OCI-LY1 (cell line): ENCODE measurements at regions not wholly inside any gene's neighbourhood (a gene's known extent, or its start where the extent isn't known, plus 50 kb on each side); places are given as distances from the start of the nearest gene placed in this dataset.
"Not testable (repeated sequence)": the region's sequence is repeated elsewhere in the genome, so short reads cannot be mapped to it uniquely, and the experiment has no call there.

Experiments used
- H2AFZ ChIP-seq: fragments of 200-600 bp; sonication (generic), shearing (Covaris generic); 2 replicates; pipeline ENCODE4 v1.6.0; 2014; ENCODE audit warnings: antibody characterized with exemption, mild to moderate bottlenecking, low read length
- H3F3A ChIP-seq: fragments of 200-600 bp; sonication (generic), shearing (Covaris generic); 2 replicates; pipeline ENCODE4 v1.6.0; 2014; ENCODE audit warnings: mild to moderate bottlenecking, antibody characterized with exemption, low read length, moderate library complexity; ENCODE audit not compliant: insufficient read depth
- H3K27ac ChIP-seq: fragments of 200-600 bp; sonication (generic); 2 replicates; pipeline ENCODE4 v1.5.1; 2014; ENCODE audit warnings: low read length, mixed run types, mild to moderate bottlenecking, low read depth; ENCODE audit not compliant: poor library complexity, severe bottlenecking
- H3K27me3 ChIP-seq: fragments of 200-600 bp; sonication (generic); 2 replicates; pipeline ENCODE4 v1.6.0; 2014; ENCODE audit warnings: antibody characterized with exemption, mild to moderate bottlenecking, low read length, moderate library complexity; ENCODE audit not compliant: insufficient read depth
- H3K36me3 ChIP-seq: fragments of 200-600 bp; sonication (generic); 2 replicates; pipeline ENCODE4 v1.6.1; 2014; ENCODE audit warnings: mild to moderate bottlenecking, antibody characterized with exemption, low read length, moderate library complexity, mixed read lengths; ENCODE audit not compliant: insufficient read depth
- H3K4me1 ChIP-seq: fragments of 200-600 bp; sonication (generic); 2 replicates; pipeline ENCODE4 v1.5.1; 2014; ENCODE audit warnings: mild to moderate bottlenecking, low read length, moderate library complexity; ENCODE audit not compliant: insufficient read depth, severe bottlenecking
- H3K4me2 ChIP-seq: fragments of 200-600 bp; sonication (generic), shearing (Covaris generic); 2 replicates; pipeline ENCODE4 v1.6.1; 2014; ENCODE audit warnings: low read length
- H3K4me3 ChIP-seq: fragments of 200-600 bp; sonication (generic); 2 replicates; pipeline ENCODE4 v1.5.1; 2014; ENCODE audit warnings: low read length, low read depth, mild to moderate bottlenecking, mixed read lengths; ENCODE audit not compliant: poor library complexity, severe bottlenecking
- H3K79me2 ChIP-seq: fragments of 200-600 bp; shearing (Covaris generic); 2 replicates; pipeline ENCODE4 v1.6.1; 2016; ENCODE audit warnings: mixed run types, low read length, mixed read lengths; ENCODE audit not compliant: insufficient read depth
- H3K9ac ChIP-seq: fragments of 200-600 bp; sonication (generic), shearing (Covaris generic); 2 replicates; pipeline ENCODE4 v1.6.1; 2014; ENCODE audit warnings: mild to moderate bottlenecking, low read length, mixed read lengths
- H3K9me2 ChIP-seq: fragments of 200-600 bp; sonication (generic), shearing (Covaris generic); 2 replicates; pipeline ENCODE4 v1.6.1; 2014; ENCODE audit warnings: low read depth, mild to moderate bottlenecking, low read length, mixed read lengths
- H3K9me3 ChIP-seq: fragments of 200-600 bp; shearing (Covaris generic); 2 replicates; pipeline ENCODE4 v1.6.1; 2014; ENCODE audit warnings: low read length, mixed read lengths
- H4K20me1 ChIP-seq: fragments of 200-600 bp; sonication (generic), shearing (Covaris generic); 2 replicates; pipeline ENCODE4 v1.6.0; 2016; ENCODE audit warnings: mild to moderate bottlenecking, low read length; ENCODE audit not compliant: insufficient read depth
- CTCF ChIP-seq: fragments of 200-600 bp; sonication (generic), shearing (Covaris generic); IDR thresholded peaks from 2 replicates; pipeline ENCODE4 v1.5.1; 2017; ENCODE audit warnings: mild to moderate bottlenecking, antibody characterized with exemption, low read length, moderate library complexity, mixed read lengths
- EZH2 ChIP-seq: fragments of 200-600 bp; sonication (generic), shearing (Covaris generic); IDR thresholded peaks from 2 replicates; pipeline ENCODE4 v1.8.0; 2017; ENCODE audit warnings: borderline replicate concordance, mixed run types, mild to moderate bottlenecking, antibody characterized with exemption, low read length, moderate library complexity, mixed read lengths

- no peaks in the 10 kb centered on the region for H4K20me1 ChIP-seq
- H3K9me2 ChIP-seq: no peaks in the 10 kb centered on the region
- H3K27ac ChIP-seq: no peak overlapping the region
- H3F3A ChIP-seq: no peaks in the 10 kb centered on the region
- no peaks in the 10 kb centered on the region for H3K4me1 ChIP-seq
- H3K4me2 ChIP-seq: no peak overlapping the region
- TF ChIP-seq EZH2: no peak
- no peak for TF ChIP-seq CTCF
- H3K79me2 ChIP-seq: no peaks in the 10 kb centered on the region
- H2AFZ ChIP-seq: no peak overlapping the region
- no peak overlapping the region for H3K9ac ChIP-seq
- H3K9me3 ChIP-seq: no peaks in the 10 kb centered on the region
- no peak overlapping the region for H3K4me3 ChIP-seq
- H3K27me3 ChIP-seq: no peaks in the 10 kb centered on the region
- no peaks in the 10 kb centered on the region for H3K36me3 ChIP-seq
These were observed 991.7 kb upstream of the KCND2 start for GRCh38 chr7:119281181-119281846.

GRCh38 chr7:119283353-119283752 is 989.6 kb upstream of the KCND2 start:
- TF ChIP-seq CTCF (no peak), EZH2 (no peak)
- H3K4me1 ChIP-seq: no peaks in the 10 kb centered on the region
- H3K27ac ChIP-seq: no peak overlapping the region
- no peak overlapping the region for H2AFZ ChIP-seq
- no peak overlapping the region for H3K4me2 ChIP-seq
- no peak overlapping the region for H3K9ac ChIP-seq
- H3F3A ChIP-seq: no peaks in the 10 kb centered on the region
- H3K9me3 ChIP-seq: no peaks in the 10 kb centered on the region
- H3K27me3 ChIP-seq: no peaks in the 10 kb centered on the region
- no peaks in the 10 kb centered on the region for H3K9me2 ChIP-seq
- no peaks in the 10 kb centered on the region for H3K36me3 ChIP-seq
- H3K4me3 ChIP-seq: no peak overlapping the region
- H3K79me2 ChIP-seq: no peaks in the 10 kb centered on the region
- no peaks in the 10 kb centered on the region for H4K20me1 ChIP-seq

- Histone ChIP-seq H3K79me2 (no peaks in the 10 kb centered on the region), H3K36me3 (no peaks in the 10 kb centered on the region), H4K20me1 (no peaks in the 10 kb centered on the region; the same call in 1 of the 2 replicates), H3K9me2 (no peaks in the 10 kb centered on the region), H3K9me3 (no peaks in the 10 kb centered on the region), H3K4me1 (no peaks in the 10 kb centered on the region), H2AFZ (no peak overlapping the region), H3K9ac (no peak overlapping the region), H3K4me2 (no peak overlapping the region), H3F3A (no peaks in the 10 kb centered on the region), H3K27me3 (no peaks in the 10 kb centered on the region), H3K4me3 (no peak overlapping the region), H3K27ac (no peak overlapping the region)
- TF ChIP-seq CTCF (no peak), EZH2 (no peak)
These were observed 984.6 kb upstream of the KCND2 start for GRCh38 chr7:119288416-119288815.

GRCh38 chr7:119300341-119300740 is 972.6 kb upstream of the KCND2 start:
- not testable (repeated sequence) for H3K9me3 ChIP-seq, H4K20me1 ChIP-seq, H3K27me3 ChIP-seq, H3K27ac ChIP-seq, H3K4me3 ChIP-seq, H3K4me1 ChIP-seq, H3K36me3 ChIP-seq, H3F3A ChIP-seq, H3K4me2 ChIP-seq, H3K9me2 ChIP-seq, H2AFZ ChIP-seq, H3K9ac ChIP-seq, H3K79me2 ChIP-seq
